ENCODE measurements at regions not wholly inside any gene's neighbourhood (a gene's known extent, or its start where the extent isn't known, plus 50 kb on each side); places are given as distances from the start of the nearest gene placed in this dataset.
"Not testable (repeated sequence)": the region's sequence is repeated elsewhere in the genome, so short reads cannot be mapped to it uniquely, and the experiment has no call there.

DNA sequence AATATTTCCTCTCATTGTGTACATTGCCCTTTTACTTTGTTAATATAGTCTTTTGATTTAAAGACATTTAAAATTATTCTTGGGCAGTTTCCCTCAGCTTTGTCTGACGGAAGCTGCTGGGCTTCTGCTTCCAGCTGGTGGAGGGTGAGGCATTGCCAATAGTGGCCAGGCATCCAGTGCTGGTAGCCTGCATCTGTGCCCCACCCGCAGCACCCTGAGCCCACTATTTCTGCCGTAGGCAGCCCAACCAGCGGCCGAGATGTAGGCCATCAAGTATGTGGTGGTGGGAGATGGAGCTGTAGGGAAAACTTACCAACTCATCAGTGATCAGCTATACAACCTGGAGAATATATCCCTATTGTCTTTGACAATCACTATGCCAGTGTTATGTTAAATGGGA is 226.0 kb upstream of the SYNCRIP start:
- TF ChIP-seq CTCF (IDR thresholded peaks at IDR 0.05) (no peak), ZFX (IDR thresholded peaks at IDR 0.05; ENCODE audit: borderline replicate concordance) (no peak)

DNA sequence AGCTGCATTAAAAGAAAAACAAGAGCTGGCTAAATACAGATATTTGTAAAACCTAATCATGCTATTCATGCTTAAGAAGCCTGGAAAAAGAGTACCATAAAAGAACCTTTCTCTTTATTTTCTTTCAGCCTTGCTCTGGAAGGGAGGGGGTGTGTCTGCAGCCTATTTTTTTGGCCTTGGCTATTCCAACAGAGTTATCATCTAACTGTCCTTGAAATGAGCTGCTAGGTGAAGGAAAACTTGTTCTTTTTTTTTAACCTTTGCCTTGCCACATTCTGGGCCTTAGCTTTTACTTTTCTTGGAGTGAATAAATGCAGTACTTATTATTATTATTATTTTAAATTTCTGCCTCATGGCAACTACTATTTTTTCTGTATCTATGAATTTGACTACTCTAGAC is 224.9 kb upstream of the SYNCRIP start:
- TF ChIP-seq CTCF (IDR thresholded peaks at IDR 0.05) = no peak
- no peak for TF ChIP-seq ZFX (IDR thresholded peaks at IDR 0.05; ENCODE audit: borderline replicate concordance)
- H3K27ac ChIP-seq = no peak overlapping the region

More for the DNA sequence above, 226.0 kb upstream of the SYNCRIP start:
- H3K27ac ChIP-seq = no peak overlapping the region

GRCh38 chr6:85866758-85867401 is 224.2 kb upstream of the SYNCRIP start:
- TF ChIP-seq CTCF (IDR thresholded peaks at IDR 0.05) (no peak), ZFX (IDR thresholded peaks at IDR 0.05; ENCODE audit: borderline replicate concordance) (no peak)
- no peak overlapping the region for H3K27ac ChIP-seq

GRCh38 chr6:85866370-85866730 is 223.7 kb upstream of the SYNCRIP start:
- TF ChIP-seq ZFX (IDR thresholded peaks at IDR 0.05; ENCODE audit: borderline replicate concordance) (no peak), CTCF (IDR thresholded peaks at IDR 0.05) (no peak)
- no peak overlapping the region for H3K27ac ChIP-seq

- H3K27ac ChIP-seq = no peak overlapping the region
These were observed 223.0 kb upstream of the SYNCRIP start for GRCh38 chr6:85865420-85866369.

GRCh38 chr6:85864453-85865401 is 222.0 kb upstream of the SYNCRIP start:
- no peak overlapping the region for H3K27ac ChIP-seq
- no peak for TF ChIP-seq ZFX (IDR thresholded peaks at IDR 0.05; ENCODE audit: borderline replicate concordance)

More at GRCh38 chr6:85865420-85866369, 223.0 kb upstream of the SYNCRIP start:
- TF ChIP-seq ZFX (IDR thresholded peaks at IDR 0.05; ENCODE audit: borderline replicate concordance) (no peak), CTCF (IDR thresholded peaks at IDR 0.05) (no peak)

DNA sequence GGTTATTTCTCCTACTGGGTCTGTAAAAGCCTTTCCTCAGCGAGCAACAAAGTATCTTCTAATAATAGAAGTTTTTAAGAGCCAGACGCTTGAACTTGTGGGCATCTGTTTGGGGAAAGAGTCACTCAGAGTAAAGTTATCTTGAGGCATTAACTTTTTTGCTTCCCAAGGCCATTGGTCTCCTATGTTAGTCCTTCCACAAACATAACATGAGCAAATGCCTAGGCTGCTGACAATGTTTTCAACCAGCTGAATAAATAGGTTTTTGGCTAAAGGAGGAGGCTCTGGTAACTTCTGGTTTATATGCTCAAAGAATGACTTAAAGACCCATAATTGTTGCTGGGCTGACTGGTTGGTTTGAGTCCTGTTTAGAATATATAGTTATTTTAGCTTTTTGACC is 213.5 kb upstream of the SYNCRIP start:
- H3K27ac ChIP-seq = no peak overlapping the region
- TF ChIP-seq ZFX (IDR thresholded peaks at IDR 0.05; ENCODE audit: borderline replicate concordance) = no peak
- TF ChIP-seq CTCF (IDR thresholded peaks at IDR 0.05) = no peak

DNA sequence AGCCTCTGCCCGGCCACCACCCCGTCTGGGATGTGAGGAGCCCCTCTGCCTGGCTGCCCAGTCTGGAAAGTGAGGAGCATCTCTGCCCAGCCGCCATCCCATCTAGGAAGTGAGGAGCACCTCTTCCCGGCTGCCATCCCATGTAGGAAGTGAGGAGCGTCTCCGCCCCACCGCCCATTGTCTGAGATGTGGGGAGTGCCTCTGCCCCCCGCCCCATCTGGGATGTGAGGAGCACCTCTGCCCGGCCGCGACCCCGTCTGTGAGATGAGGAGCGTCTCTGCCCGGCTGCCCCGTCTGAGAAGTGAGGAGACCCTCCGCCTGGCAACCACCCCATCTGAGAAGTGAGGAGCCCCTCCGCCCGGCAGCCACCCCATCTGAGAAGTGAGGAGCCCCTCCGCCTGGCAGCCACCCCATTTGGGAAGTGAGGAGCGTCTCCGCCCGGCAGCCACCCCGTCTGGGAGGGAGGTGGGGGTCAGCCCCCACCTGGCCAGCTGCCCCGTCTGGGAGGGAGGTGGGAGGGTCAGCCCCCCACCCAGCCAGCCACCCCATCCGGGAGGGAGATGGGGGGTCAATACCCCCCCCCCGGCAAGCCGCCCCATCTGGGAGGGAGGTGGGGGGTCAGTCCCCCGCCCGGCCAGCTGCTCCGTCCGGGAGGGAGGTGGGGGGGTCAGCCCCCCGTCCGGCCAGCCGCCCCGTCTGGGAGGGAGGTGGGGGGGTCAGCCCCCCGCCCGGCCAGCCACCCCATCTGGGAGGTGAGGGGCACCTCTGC is 195.8 kb upstream of the SYNCRIP start:
- not testable (repeated sequence) for H3K27ac ChIP-seq

All from 22Rv1 (cell line).